Prostate gland (tissue), 2 donors: ENCODE measurements at regions not wholly inside any gene's neighbourhood (a gene's known extent, or its start where the extent isn't known, plus 50 kb on each side); places are given as distances from the start of the nearest gene placed in this dataset.

Experiments used
- POLR2A ChIP-seq: fragments of 450-650 bp; IDR thresholded peaks from one replicate; pipeline ENCODE4 v1.6.1; 2016; ENCODE audit warnings: antibody characterized with exemption, mild to moderate bottlenecking
- TF ChIP-seq, protein P1 (sequence below), 4 experiments: fragments of 200-600 bp in 2 of 4; fragments of 450-650 bp in 2 of 4; sonication (generic) in 2 of 4; IDR thresholded peaks; 1 replicate in 3 of 4; 2 replicates in 1 of 4; pipeline ENCODE4 v1.5.1; 2016 to 2019; ENCODE audit warnings: antibody characterized with exemption in 4 of 4, mild to moderate bottlenecking in 2 of 4, moderate library complexity in 2 of 4

DNA sequence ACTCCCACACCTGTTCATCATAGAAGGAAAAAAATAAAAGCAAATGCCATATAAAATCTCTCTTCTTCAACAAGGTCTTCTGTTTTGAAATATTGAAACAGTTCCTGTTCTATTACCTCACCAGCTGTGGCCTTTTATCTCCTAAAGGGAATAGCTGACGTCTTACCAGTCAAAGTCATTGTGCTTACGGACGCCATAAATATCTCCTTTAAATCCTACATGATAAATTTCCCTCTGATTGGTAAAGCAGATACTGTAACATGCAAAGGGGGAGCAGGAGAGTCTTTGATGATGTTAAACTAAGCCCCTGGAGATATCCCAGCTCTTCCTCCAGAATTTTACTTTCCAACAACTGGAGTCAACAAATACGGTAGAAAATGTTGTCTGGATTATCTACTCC lies 168.4 kb downstream of the ZC3H11B start:
- TF ChIP-seq, protein P1, sequence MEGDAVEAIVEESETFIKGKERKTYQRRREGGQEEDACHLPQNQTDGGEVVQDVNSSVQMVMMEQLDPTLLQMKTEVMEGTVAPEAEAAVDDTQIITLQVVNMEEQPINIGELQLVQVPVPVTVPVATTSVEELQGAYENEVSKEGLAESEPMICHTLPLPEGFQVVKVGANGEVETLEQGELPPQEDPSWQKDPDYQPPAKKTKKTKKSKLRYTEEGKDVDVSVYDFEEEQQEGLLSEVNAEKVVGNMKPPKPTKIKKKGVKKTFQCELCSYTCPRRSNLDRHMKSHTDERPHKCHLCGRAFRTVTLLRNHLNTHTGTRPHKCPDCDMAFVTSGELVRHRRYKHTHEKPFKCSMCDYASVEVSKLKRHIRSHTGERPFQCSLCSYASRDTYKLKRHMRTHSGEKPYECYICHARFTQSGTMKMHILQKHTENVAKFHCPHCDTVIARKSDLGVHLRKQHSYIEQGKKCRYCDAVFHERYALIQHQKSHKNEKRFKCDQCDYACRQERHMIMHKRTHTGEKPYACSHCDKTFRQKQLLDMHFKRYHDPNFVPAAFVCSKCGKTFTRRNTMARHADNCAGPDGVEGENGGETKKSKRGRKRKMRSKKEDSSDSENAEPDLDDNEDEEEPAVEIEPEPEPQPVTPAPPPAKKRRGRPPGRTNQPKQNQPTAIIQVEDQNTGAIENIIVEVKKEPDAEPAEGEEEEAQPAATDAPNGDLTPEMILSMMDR (IDR thresholded peaks at IDR 0.05), result no peak
- no peak for TF ChIP-seq POLR2A
